HG03378 (cell line): ENCODE measurements at regions not wholly inside any gene's neighbourhood (a gene's known extent, or its start where the extent isn't known, plus 50 kb on each side); places are given as distances from the start of the nearest gene placed in this dataset.

Experiments
- ATAC-seq: cut with Tn5 transposase; IDR thresholded peaks from one replicate; pipeline ENCODE4 v1.9.1; 2021; ENCODE audit warnings: mild to moderate bottlenecking, moderate library complexity; ENCODE audit not compliant: unreplicated experiment

- ATAC-seq: no peak
These were observed 1182.7 kb downstream of the BRD1 start for GRCh38 chr22:48644997-48645396.

DNA sequence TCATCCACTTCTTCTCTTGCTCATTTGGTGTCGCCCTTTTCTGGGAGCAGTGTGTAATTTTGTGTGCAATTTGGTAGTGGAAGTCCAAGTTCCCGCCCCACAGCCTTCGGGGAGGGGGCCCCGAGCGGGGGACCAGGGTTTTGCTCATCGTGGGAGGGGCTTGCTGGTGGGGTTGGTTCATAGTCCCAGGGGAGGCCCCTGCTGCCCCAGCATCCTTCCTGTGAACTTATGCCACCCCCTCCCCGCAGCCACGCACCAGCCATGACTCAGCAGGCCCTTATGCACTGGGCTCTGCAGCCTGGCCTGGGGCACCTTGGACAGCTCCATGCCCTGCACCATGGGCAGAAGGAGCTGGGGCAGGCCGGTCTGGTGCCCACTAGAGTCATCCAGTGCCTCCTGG lies 1183.6 kb downstream of the BRD1 start:
- ATAC-seq: no peak

GRCh38 chr22:48643066-48643731 lies 1184.5 kb downstream of the BRD1 start:
- no peak for ATAC-seq

GRCh38 chr22:48642550-48642949 lies 1185.1 kb downstream of the BRD1 start:
- no peak for ATAC-seq

GRCh38 chr22:48641906-48642475 lies 1185.7 kb downstream of the BRD1 start:
- ATAC-seq: no peak

GRCh38 chr22:48640890-48641841 lies 1186.5 kb downstream of the BRD1 start:
- no peak for ATAC-seq

DNA sequence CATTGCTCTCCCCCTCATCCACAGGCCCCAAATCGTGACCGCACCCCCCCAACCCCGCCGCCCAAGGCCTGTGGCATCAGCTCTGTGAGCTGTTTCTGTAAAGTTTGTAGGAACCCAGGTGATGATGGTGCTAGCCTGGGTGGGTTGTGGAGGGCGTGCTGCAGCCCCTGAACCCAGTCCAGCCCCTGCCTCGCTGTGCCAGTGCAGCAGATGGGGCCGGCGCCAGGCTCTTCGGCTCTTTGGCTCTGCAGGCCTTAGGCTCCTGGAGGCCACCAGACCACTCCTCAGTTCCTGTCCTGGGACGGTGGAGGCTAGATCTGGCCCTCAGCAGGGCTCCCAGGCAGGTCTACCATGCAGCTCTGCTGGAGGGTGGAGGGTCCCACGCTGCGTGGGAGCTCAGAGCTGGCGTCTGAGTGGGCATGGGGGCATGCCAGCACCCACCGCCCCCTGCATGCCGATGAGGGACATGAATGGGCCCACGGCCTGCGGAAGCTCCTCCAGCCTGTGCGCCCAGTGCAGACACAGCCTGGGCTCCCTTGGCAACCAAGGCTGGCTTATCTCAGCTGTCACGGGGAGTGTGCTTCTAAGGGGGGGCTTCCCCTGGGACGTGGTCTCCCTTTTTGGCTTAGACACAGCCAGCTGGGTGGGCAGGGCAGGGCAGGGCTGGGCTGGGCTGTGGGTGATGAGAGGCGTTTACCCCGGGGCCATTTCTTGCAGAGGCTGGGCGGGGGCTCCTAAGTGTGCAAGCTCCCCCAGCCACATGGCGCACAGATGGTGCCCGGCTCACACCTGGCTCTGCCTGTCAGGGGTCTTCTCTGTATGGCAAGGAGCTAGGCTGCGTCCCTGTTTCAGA lies 1187.6 kb downstream of the BRD1 start:
- no peak for ATAC-seq

DNA sequence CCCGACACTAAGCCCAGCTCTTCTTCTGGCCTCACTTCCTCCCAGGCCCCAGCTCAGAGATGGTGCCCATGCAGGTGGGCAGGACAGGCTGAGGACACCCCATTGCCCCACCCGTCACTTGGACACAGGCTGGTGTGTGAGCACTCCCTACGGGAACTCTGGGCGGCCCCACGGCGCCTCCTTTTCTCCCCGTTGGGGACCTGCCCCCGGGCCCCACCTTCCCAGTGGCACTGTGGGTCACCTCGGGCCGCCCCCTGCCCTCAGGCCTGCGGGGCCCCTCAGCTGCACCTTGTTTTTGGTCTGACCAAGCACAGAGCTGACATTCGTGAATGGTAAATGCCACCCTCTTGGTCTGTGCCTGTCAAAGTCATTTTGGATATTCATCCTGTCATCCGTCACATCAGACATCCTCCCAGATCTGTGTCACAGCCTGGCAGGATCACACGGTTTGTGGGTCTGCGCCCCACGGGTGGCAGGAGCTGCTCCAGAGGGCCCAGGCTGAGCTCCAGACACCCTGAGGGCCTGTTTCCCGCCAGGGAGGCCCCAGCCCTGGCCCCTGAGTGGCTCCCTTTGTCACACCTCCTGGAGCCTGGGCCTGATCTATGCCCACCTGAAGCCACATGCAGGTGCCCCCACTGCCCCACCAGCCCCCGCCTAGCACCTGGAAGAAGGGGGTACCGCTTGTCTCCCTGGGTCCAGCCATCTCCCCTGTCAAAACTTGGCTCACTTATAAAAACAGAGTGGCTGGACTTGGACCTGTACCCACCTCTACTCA lies 1188.5 kb downstream of the BRD1 start:
- no peak for ATAC-seq

GRCh38 chr22:48637231-48637630 lies 1190.4 kb downstream of the BRD1 start:
- no peak for ATAC-seq

GRCh38 chr22:48636746-48637145 lies 1190.9 kb downstream of the BRD1 start:
- no peak for ATAC-seq

DNA sequence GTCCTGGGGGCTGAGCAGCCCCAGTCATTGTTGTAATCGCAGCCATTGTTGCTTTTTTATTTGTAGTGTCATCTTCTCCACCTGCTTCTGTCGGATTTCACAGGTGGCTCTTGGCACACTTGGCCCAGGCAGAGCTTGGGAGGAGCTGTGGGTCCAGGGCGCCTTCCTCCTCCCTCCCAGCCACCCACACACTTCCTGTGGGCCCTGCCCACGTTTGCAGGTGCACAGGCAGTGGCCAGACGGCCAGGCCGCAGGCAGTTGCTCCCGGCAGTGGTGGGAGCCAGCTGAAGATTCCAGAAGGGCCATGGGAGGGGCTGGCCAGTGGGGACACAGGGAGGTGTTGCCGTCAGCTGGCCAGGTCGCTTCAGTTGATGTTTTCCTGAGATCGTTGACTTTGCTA lies 1191.9 kb downstream of the BRD1 start:
- no peak for ATAC-seq

GRCh38 chr22:48635031-48635430 lies 1192.6 kb downstream of the BRD1 start:
- no peak for ATAC-seq

DNA sequence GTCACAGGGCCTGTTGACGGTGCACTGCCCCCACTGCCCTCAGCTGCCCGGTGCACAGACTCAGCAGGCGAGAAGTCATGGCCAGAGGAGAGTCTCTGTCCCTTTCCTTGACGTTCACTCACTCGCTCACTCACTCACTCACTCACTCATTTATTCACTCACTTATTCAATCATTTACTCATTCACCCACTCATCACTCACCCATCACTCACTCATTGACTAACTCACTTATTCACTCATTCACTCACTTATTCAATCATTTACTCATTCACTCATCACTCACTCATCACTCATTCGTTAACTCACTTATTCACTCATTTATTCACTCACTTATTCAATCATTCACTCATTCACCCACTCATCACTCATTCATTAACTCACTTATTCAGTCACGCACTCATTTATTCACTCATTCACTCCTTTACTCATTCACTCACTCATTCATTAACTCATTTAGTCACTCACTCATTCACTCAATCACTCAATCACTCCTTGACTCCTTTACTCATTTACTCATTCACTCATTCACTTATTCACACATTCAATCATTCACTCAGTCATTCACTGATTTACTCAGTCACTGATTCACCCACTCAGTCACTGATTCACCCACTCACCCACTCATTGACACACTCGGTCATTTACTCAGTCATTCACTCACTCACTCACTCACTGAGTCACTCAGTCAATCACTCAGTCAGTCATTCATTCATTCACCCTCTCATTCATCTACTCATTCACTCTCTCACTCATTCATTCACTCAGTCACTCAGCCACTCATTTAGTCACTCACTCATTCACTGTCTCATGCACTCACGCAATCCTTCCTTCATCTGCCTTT lies 1193.5 kb downstream of the BRD1 start:
- ATAC-seq: no peak

DNA sequence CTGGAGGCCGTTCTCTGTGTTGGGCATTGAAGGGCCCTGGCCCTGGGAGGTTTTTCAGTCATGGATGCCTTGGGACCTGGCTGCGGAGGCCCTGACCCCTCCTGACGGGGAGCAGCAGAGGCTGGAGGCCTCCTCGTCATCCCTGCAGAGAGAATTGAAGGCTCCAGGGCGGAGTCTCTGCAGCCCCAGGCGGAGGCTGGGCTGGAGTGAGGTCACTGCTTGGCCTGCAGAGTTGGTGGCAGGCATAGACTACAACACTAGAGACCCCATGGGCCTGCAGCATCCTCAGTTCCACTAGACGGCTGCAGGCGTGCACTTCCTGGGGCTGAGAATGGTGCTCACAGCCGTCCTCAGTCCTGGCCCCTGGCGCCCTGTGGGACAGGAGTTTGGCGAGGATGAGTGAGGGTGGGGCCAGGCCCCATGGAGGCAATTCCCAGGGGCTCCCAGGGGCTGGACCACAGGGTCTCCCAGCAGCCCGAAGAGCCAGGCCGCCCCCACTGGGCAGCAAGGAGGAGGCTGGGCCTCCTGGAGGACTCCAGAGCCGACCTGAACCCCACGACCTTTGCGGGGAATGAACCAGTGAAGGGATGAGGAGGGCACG lies 1194.9 kb downstream of the BRD1 start:
- no peak for ATAC-seq

GRCh38 chr22:48631288-48631863 lies 1196.3 kb downstream of the BRD1 start:
- no peak for ATAC-seq

- no peak for ATAC-seq
These were observed 1196.8 kb downstream of the BRD1 start for GRCh38 chr22:48630848-48631247.

DNA sequence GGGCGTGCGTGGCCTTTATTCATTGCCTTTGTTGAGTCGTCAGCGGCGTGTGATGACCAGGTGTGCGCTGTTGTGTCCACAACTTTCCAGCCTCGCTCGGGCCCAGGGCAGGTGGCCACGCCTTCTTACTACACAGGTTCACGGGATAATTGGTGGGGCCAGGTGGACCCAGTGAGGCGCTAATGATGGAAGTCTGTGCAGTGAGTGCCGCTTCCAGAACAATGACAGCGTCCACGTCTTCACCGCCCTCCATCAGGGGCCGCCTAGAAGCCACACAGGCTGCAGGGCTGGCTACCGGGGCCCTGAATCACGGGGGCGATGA lies 1197.3 kb downstream of the BRD1 start:
- ATAC-seq: no peak

GRCh38 chr22:48629631-48630432 lies 1197.8 kb downstream of the BRD1 start:
- ATAC-seq: no peak
